H1 (cell line): ENCODE measurements at regions not wholly inside any gene's neighbourhood (a gene's known extent, or its start where the extent isn't known, plus 50 kb on each side); places are given as distances from the start of the nearest gene placed in this dataset.

Experiments
- BCL11A ChIP-seq, 2 experiments: IDR thresholded peaks; one replicate each; pipeline ENCODE4 v1.6.1; 2011; ENCODE audit warnings: low read depth in 2 of 2, low read length in 2 of 2, mild to moderate bottlenecking in 2 of 2
- NRF1 ChIP-seq: IDR thresholded peaks from 2 replicates; pipeline ENCODE4 v1.6.1; 2011; ENCODE audit warnings: mild to moderate bottlenecking, low read depth, low read length, improper control_type of control experiment
- TF ChIP-seq, protein P1 (sequence below), 3 experiments: IDR thresholded peaks; 1 replicate in 2 of 3; 2 replicates in 1 of 3; pipeline versions ENCODE4 v1.5.1 to v1.6.1; 2011; ENCODE audit warnings: low read length in 3 of 3, mild to moderate bottlenecking in 3 of 3, inconsistent platforms in 2 of 3, low read depth in 1 of 3, moderate library complexity in 1 of 3; ENCODE audit not compliant: insufficient read depth in 1 of 3; ENCODE audit errors: control extremely low read depth in 1 of 3

DNA sequence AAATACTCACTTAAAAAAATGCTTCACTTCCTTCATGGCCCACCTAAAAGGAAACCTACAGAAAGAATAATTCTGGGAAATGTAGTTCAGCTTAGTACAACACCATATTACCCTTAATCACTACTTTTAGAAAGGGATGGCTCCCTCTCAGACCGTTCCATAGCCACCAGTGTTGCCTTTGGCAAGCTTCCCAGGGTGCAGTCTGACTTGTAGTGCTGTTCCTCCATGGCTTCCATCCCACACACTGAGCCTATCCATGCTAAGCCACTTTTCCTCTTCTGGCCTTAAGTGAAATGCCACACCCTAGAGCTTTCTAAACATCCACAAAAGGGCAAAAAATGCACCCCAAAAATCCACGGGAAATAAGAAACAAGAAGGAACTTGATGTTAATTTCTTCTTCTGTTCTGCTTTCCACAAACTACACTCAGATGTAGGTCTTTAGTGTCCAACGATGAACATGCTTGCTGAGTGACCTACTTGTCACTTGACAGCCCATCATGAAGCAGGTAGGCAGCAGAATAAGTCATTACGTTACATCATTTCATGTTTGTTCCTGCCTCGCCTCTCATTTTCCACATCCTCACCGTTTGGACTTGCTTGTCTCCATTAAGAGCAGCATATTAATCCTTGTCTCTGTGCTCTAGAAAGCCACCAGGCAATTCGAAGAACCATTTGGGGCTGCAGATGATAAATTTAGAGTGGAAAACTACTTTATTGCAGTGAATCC is 391.1 kb upstream of the GRAMD2B start:
- TF ChIP-seq, protein P1, sequence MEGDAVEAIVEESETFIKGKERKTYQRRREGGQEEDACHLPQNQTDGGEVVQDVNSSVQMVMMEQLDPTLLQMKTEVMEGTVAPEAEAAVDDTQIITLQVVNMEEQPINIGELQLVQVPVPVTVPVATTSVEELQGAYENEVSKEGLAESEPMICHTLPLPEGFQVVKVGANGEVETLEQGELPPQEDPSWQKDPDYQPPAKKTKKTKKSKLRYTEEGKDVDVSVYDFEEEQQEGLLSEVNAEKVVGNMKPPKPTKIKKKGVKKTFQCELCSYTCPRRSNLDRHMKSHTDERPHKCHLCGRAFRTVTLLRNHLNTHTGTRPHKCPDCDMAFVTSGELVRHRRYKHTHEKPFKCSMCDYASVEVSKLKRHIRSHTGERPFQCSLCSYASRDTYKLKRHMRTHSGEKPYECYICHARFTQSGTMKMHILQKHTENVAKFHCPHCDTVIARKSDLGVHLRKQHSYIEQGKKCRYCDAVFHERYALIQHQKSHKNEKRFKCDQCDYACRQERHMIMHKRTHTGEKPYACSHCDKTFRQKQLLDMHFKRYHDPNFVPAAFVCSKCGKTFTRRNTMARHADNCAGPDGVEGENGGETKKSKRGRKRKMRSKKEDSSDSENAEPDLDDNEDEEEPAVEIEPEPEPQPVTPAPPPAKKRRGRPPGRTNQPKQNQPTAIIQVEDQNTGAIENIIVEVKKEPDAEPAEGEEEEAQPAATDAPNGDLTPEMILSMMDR (IDR thresholded peaks at IDR 0.05; ENCODE audit: control extremely low read depth in 1 of 3, insufficient read depth in 1 of 3, low read depth in 1 of 3, low read length in 3 of 3): no peak
- TF ChIP-seq BCL11A (IDR thresholded peaks at IDR 0.05; ENCODE audit: low read depth in 2 of 2, low read length in 2 of 2): no peak
- no peak for TF ChIP-seq NRF1
